Coronary artery (tissue), 2 donors: ENCODE measurements at regions not wholly inside any gene's neighbourhood (a gene's known extent, or its start where the extent isn't known, plus 50 kb on each side); places are given as distances from the start of the nearest gene placed in this dataset.

ENCODE experiments used
- DNase-seq: peaks from one replicate; pipeline ENCODE4 v3.0.0-alpha.2; 2017; ENCODE audit warnings: low spot score
- H3K27ac ChIP-seq, 2 donors: fragments of 200-600 bp; sonication (generic); one replicate each; pipeline ENCODE4 v1.5.1; 2016 to 2019
- H3K4me3 ChIP-seq: fragments of 200-600 bp; sonication (generic); 2 replicates; pipeline ENCODE4 v1.5.1; 2016; ENCODE audit warnings: mild to moderate bottlenecking, moderate library complexity
- TF ChIP-seq, protein P1 (sequence below): fragments of 200-600 bp; sonication (generic); IDR thresholded peaks from one replicate; pipeline ENCODE4 v1.5.1; 2019; ENCODE audit warnings: antibody characterized with exemption

DNA sequence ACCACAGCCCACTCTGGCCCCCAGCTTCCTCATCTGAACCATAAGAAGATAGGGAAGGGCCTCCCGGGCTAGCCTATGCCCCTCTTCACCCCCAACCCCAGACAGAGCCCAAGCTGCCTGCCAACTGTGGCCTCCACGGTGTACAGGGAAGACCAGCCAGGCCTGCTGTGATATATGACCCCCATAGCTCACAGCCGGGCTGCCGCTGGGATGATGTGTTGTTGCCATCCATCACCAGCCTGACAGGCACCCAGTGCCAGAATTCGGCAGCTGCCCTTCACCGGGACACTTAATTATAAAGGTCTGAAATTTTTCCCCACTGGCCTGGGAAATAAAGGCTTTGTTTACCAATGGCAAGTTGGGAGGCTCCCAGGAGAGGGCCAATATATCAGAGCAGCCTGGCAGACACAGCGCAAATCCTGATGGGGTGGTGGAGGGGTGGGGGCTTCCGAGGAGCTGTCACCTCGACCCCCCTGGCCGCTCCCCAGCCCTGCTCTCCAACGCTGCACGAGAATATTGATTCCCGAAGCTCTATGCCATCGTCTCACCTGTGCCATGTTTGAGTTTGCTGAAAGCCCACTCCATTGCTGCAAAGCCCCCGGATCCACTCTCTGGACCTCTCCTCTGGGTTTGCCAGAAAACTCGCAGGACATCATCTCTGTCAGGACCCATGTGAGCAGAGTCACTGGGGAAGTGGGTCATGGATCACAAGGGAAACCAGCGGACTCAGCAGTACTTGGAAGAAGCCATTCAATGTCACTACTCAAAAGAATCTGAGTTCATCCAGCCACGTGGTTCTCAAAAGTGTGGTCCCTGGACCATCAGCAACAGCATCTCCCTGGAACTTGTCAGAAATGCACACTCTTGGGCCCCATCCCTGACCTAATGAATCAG lies 296.9 kb downstream of the MN1 start:
- TF ChIP-seq, protein P1, sequence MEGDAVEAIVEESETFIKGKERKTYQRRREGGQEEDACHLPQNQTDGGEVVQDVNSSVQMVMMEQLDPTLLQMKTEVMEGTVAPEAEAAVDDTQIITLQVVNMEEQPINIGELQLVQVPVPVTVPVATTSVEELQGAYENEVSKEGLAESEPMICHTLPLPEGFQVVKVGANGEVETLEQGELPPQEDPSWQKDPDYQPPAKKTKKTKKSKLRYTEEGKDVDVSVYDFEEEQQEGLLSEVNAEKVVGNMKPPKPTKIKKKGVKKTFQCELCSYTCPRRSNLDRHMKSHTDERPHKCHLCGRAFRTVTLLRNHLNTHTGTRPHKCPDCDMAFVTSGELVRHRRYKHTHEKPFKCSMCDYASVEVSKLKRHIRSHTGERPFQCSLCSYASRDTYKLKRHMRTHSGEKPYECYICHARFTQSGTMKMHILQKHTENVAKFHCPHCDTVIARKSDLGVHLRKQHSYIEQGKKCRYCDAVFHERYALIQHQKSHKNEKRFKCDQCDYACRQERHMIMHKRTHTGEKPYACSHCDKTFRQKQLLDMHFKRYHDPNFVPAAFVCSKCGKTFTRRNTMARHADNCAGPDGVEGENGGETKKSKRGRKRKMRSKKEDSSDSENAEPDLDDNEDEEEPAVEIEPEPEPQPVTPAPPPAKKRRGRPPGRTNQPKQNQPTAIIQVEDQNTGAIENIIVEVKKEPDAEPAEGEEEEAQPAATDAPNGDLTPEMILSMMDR, result no peak
- no peak for DNase-seq
- H3K4me3 ChIP-seq, result no peak overlapping the region
- no peak overlapping the region for H3K27ac ChIP-seq

DNA sequence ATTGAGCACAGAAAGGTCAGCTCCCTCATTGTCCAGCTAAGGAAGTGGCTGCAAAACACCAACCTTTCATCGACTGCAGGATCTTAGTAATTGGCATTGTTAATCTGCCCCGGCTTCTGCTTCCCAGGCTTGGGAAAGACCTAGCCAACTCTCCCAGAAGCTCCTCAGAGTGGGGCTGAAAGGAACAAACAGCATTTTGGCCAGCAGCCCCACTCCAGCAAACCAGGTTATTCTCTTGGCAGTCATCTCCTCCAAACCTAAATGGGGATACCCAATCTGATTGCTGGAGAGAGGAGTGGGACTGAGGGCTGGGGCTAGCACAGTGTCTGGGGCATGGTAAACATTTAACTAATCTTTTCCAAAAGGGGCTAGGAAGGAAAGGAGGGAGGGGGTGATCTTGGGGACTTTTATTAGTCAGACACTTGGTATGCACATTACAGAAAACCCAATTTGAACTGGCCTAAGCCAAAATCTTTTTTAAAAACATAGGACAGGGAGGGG lies 294.4 kb downstream of the MN1 start:
- Histone ChIP-seq H3K27ac (peak overlapping the region in 1 of 2 donors; percentile 36), H3K4me3 (no peak overlapping the region)
- TF ChIP-seq, protein P1, result no peak
- DNase-seq, result no peak

DNA sequence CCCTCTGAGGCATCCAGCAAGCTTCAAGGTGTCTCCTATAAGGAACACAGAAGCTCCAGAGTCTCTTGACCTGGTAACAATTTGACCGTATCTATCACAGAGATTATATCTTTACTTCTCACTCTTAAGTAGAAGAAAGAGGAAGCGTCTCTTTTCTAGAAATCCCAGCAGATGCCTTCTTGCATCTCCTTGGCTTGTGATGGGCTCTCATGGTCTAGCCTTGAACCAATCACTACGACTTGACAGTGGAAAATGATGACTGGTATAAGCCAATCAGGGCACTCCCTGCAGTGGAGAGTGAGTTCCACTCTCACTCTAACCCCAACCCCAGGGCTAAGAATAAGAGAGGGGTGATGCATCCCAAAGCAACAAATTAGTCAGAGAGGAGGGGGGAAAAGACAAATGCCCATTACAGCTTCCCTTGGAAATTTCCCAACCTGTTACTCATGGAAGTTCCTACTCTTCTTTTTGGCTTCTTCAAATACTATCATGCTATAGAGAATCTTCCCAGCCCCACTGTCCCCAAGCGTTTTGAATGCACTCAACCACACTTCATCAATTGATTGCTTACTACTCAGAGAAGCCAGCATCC lies 293.5 kb downstream of the MN1 start:
- Histone ChIP-seq H3K27ac (no peak overlapping the region), H3K4me3 (no peak overlapping the region)
- no peak for DNase-seq
- TF ChIP-seq, protein P1, result no peak

DNA sequence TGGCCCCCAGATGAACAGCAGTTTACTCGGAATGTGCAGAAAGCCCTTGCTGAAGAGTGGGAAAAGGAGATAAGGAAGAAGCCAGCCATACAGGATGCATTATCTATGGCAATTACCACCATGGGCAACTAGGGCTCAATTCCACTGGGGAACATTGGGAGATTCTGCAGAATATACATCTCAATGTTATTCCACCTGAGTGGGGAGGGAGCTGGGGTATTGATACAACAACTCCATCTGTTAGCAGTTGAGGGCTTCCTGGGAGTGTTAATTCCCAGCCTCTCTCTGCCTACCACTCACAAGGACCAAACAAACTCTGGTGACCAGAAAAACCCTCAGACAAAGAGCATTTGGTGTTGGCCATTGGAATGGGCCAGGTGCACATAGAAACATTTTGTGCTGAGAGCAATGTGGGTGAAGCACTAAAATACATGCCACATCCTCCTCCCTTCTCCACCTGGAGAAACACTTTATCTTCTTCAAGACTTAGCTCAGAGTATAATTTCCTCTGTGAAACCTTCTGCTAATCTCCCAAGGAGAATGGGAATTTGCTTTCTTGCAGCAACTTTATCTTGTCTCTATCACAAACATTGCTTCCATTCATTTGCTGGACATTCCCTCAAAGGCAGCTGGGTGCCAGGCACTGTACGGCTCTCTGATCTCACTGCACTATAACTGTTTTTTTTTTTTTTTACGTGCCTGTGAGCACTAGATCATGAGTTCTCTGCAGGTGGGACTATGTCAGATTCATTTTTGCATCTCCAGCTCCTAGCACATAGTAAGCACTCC lies 292.2 kb downstream of the MN1 start:
- Histone ChIP-seq H3K4me3 (no peak overlapping the region), H3K27ac (no peak overlapping the region)
- TF ChIP-seq, protein P1, result no peak
- no peak for DNase-seq

DNA sequence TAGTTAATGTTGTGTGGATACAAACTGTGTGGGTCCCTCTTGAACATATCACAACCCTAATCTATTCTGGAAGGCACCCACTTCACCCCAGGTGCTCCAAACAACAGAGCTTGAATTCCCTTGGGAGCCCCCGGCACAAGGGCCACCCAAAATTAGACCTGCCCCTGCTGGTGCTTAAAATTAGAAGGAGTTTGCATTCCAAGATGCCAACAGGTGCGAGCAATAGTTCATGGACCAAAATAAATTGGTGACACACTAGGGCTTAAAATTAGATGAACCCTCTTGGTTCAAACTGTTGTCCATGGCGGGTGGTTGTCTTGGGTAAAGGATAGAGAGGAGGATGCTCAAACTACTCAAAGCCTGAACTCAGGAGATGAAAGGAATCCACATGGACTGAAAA lies 291.5 kb downstream of the MN1 start:
- H3K4me3 ChIP-seq, result no peak overlapping the region
- peak overlapping the region in 1 of 2 donors; percentile 88 for H3K27ac ChIP-seq
- TF ChIP-seq, protein P1, result no peak
- DNase-seq, result no peak

DNA sequence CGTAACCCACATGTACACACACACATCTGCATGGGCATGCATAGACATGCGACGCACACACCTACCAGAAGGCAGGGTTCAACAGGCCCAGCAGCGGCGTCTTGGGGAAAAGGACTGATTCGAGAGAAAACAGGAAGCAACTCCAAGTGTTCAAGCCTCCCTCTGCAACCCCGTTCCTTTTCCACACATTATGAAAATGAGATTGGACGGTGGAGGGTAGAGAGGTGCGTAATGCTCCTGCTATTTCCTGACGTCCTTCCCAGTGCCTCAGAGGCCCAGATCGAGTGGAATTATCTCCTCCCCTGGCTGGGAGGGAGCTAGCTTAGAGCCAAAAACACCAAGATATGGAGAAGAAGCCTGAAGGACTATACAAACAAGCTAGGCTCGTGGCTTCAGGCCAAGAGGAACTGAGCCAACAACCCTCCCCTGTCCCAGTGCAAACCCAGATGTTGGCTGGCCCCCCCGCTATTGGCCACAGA lies 289.2 kb downstream of the MN1 start:
- peak overlapping the region; percentile 77 to 88 for H3K27ac ChIP-seq
- TF ChIP-seq, protein P1, result no peak
- DNase-seq, result peak; percentile 96
- no peak overlapping the region for H3K4me3 ChIP-seq
